ENCODE measurements at regions not wholly inside any gene's neighbourhood (a gene's known extent, or its start where the extent isn't known, plus 50 kb on each side); places are given as distances from the start of the nearest gene placed in this dataset.

- TF ChIP-seq CTCF (IDR thresholded peaks at IDR 0.05), result no peak
- TF ChIP-seq POLR2A (IDR thresholded peaks at IDR 0.05), result no peak
Observed at GRCh38 chrX:40265936-40266335, 168.2 kb upstream of the BCOR start.
